ENCODE measurements at regions not wholly inside any gene's neighbourhood (a gene's known extent, or its start where the extent isn't known, plus 50 kb on each side); places are given as distances from the start of the nearest gene placed in this dataset.

GRCh38 chr12:127552838-127553237 is 714.1 kb upstream of the TMEM132C start:
- no peak overlapping the region for H3K4me3 ChIP-seq (ENCODE audit: control insufficient read depth, low read depth, low read length)
- TF ChIP-seq CTCF (IDR thresholded peaks at IDR 0.05; ENCODE audit: control insufficient read depth, insufficient read depth, low read depth, low read length, missing control alignments): no peak
- no peak for DNase-seq (ENCODE audit: low read depth)

- TF ChIP-seq CTCF (IDR thresholded peaks at IDR 0.05; ENCODE audit: control insufficient read depth, insufficient read depth, low read depth, low read length, missing control alignments): no peak
- no peak overlapping the region for H3K4me3 ChIP-seq (ENCODE audit: control insufficient read depth, low read depth, low read length)
- no peak for DNase-seq (ENCODE audit: low read depth)
Observed at GRCh38 chr12:127555071-127555470, 711.9 kb upstream of the TMEM132C start.

- no peak for DNase-seq (ENCODE audit: low read depth)
- H3K4me3 ChIP-seq (ENCODE audit: control insufficient read depth, low read depth, low read length): no peak overlapping the region
- TF ChIP-seq CTCF (IDR thresholded peaks at IDR 0.05; ENCODE audit: control insufficient read depth, insufficient read depth, low read depth, low read length, missing control alignments): no peak
Observed at GRCh38 chr12:127556231-127556886, 710.6 kb upstream of the TMEM132C start.

GRCh38 chr12:127558361-127558760 is 708.6 kb upstream of the TMEM132C start:
- DNase-seq (ENCODE audit: low read depth): no peak
- TF ChIP-seq CTCF (IDR thresholded peaks at IDR 0.05; ENCODE audit: control insufficient read depth, insufficient read depth, low read depth, low read length, missing control alignments): no peak
- no peak overlapping the region for H3K4me3 ChIP-seq (ENCODE audit: control insufficient read depth, low read depth, low read length)

- H3K4me3 ChIP-seq (ENCODE audit: control insufficient read depth, low read depth, low read length): no peak overlapping the region
- peak; percentile 98 for DNase-seq (ENCODE audit: low read depth)
- TF ChIP-seq CTCF (IDR thresholded peaks at IDR 0.05; ENCODE audit: control insufficient read depth, insufficient read depth, low read depth, low read length, missing control alignments): peak; percentile 85
Observed at GRCh38 chr12:127559349-127560040, 707.5 kb upstream of the TMEM132C start.

GRCh38 chr12:127560041-127560478 is 706.9 kb upstream of the TMEM132C start:
- no peak for DNase-seq (ENCODE audit: low read depth)
- H3K4me3 ChIP-seq (ENCODE audit: control insufficient read depth, low read depth, low read length): no peak overlapping the region
- TF ChIP-seq CTCF (IDR thresholded peaks at IDR 0.05; ENCODE audit: control insufficient read depth, insufficient read depth, low read depth, low read length, missing control alignments): no peak
